ENCODE measurements at regions not wholly inside any gene's neighbourhood (a gene's known extent, or its start where the extent isn't known, plus 50 kb on each side); places are given as distances from the start of the nearest gene placed in this dataset.
"Not testable (repeated sequence)": the region's sequence is repeated elsewhere in the genome, so short reads cannot be mapped to it uniquely, and the experiment has no call there.

DNA sequence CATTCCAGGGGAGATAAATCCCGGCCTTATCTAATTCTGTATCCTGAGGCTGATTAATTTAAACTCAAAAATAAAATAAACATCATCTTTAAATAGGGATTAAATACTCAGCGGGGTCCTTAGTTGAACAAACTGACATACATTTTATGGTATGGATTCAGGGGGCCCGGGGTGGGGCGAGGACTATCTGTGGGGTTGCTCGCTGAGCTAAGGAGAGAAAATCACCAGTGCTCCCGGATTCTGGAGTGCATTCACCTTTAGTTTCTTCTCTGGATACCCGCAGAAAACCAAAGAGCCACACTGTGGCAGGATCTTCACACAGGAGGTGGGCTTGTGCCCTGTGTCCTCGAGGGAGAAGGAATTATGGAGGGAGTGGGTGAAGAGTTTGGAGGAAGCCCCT is 3949.9 kb upstream of the OR11H1 start:
- TF ChIP-seq, protein P1, sequence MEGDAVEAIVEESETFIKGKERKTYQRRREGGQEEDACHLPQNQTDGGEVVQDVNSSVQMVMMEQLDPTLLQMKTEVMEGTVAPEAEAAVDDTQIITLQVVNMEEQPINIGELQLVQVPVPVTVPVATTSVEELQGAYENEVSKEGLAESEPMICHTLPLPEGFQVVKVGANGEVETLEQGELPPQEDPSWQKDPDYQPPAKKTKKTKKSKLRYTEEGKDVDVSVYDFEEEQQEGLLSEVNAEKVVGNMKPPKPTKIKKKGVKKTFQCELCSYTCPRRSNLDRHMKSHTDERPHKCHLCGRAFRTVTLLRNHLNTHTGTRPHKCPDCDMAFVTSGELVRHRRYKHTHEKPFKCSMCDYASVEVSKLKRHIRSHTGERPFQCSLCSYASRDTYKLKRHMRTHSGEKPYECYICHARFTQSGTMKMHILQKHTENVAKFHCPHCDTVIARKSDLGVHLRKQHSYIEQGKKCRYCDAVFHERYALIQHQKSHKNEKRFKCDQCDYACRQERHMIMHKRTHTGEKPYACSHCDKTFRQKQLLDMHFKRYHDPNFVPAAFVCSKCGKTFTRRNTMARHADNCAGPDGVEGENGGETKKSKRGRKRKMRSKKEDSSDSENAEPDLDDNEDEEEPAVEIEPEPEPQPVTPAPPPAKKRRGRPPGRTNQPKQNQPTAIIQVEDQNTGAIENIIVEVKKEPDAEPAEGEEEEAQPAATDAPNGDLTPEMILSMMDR (IDR thresholded peaks at IDR 0.05) = not testable (repeated sequence)
- not testable (repeated sequence) for TF ChIP-seq POLR2A (IDR thresholded peaks at IDR 0.05)
